Fibroblast of gingiva (primary cell): ENCODE measurements at regions not wholly inside any gene's neighbourhood (a gene's known extent, or its start where the extent isn't known, plus 50 kb on each side); places are given as distances from the start of the nearest gene placed in this dataset.

Experiments used
- DNase-seq: peaks from one replicate; pipeline ENCODE4 v3.0.0-alpha.2; 2011; ENCODE audit warnings: low read depth

DNA sequence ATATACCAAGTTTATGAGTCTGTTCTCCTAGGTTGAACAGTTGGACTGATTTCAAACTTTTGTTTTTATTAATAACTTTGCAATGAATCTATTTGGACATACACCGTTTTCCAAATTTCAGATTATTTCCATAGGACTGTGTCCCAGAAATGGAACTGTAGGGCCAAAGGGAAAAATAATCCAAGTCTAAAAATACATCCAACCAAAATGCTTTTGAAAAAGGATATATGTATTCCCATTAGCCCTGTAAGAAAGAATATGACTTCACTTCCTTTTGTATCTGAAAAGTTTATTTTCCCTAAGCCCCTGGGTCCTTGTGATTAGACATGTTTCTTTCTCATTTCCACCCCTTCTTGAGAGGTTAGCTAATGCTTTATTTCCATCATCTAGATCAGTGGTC is 434.2 kb upstream of the MKI67 start:
- no peak for DNase-seq

DNA sequence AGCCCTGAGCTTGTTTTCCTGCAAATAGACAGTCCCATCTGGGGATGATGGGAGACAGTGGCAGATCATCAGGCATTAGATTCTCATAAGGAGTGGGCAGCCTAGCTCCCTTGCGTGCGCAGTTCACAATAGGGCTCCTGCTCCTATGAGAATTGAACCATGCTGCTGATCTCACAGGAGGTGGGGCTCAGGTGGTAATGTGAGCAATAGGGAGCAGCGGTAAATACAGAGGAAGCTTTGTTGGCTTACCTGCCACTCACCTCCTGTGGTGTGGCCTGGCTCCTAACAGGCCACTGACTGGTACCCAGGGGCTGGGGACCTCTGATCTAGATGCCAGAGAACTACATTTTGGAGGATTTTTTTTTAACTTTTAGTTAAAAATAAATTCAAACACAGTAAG is 434.8 kb upstream of the MKI67 start:
- no peak for DNase-seq

GRCh38 chr10:128563387-128563786 is 437.2 kb upstream of the MKI67 start:
- DNase-seq: no peak

DNA sequence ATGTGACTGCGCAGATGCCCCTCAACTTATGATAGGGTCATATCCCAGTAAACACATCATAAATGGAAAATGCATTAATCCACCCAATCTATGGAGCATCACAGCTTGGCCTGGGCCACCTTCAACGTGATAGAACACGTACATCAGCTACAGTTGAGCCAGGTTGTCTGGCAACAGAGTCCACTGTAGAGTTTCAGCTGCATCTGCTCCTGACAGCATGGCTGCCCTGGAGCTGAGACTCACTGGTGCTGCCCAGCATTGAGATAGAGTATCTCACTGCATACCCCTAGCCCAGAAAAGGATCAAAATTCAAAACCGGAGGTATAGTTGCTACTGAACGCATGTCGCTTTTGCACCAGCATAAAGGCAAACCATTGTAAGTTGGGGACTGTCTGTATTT is 437.7 kb upstream of the MKI67 start:
- no peak for DNase-seq

- DNase-seq: no peak
These were observed 440.2 kb upstream of the MKI67 start for GRCh38 chr10:128566361-128566968.

- no peak for DNase-seq
These were observed 441.3 kb upstream of the MKI67 start for GRCh38 chr10:128567551-128567950.

- DNase-seq: no peak
These were observed 441.8 kb upstream of the MKI67 start for GRCh38 chr10:128568041-128568440.

DNA sequence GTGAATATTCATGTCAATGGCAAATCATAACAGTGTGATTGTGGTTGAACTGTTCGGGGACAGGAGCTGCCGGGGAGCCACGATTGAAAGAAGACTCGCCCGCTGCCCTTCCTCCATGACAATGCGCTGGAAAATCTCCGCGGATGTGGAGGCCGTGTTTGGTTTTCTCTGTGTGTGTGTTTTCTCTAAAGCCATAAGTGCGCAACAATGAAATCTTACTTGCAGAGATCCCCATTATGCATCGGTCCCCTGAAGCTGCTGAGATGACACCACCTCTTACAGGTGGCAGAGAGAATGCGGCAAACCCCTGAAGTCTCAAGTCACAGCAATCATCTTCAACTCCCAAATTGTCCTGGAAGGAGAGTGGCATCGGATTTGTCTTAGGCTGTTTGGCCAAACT is 442.3 kb upstream of the MKI67 start:
- no peak for DNase-seq

GRCh38 chr10:128568990-128569945 is 443.0 kb upstream of the MKI67 start:
- DNase-seq: no peak

GRCh38 chr10:128570319-128570995 is 444.2 kb upstream of the MKI67 start:
- DNase-seq: no peak

DNA sequence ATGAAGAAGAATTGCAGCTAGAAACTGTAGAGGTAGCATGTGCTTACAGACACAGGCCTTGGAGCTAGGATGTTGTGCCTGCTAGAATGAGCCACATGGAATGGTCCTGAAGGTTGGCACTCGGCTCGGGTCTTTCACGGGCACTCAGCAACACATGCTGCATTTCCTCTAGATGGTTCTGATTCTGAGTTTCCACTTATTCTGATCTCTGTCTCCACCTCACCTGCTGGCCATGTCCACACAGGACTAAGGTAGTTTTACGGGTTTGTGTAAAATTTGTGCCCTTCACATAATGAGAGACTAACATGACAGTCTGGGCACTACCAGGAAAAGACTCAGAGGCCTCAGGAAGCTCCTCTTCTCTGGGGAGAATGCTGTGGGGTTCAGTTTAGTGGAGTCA is 444.8 kb upstream of the MKI67 start:
- DNase-seq: no peak

DNA sequence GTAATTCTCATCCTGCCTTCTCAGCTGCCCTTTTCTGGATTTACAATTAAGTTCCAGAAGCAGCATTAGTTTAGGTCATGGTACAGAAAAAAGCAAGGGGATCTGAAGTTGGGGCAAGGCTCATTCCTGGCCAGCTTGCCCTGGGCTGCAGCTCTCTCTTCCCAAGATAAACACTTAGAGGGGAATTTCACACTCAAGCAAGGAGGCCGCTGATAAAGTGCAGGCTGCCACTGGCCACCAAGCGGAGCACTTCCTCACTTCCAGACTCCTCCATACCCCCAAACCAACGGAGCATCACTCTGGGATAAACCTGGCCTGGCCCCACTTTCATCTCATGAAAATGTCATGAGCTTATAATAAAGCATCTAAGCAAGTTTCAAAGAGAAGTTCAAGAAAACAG is 445.5 kb upstream of the MKI67 start:
- DNase-seq: no peak

DNA sequence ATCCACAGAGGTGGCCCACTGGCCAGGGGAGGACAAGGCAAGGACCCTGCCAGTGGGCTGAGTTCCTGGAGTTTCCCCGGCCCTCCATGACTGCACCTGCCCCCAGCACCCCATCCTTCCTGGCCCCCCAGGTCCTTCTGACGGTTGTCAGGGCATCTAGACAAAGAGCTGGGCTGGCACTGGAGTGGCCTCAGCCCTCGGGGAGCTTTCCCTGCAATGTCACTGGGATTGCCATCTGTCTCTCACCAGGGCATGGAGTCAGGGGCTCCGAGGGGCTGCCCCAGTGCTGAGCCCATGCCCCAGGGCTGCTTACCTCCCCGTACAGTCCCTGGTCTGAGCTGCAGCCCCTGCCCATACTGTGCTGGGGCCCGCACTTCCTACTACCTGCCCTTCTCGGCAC is 446.5 kb upstream of the MKI67 start:
- DNase-seq: no peak

- DNase-seq: no peak
These were observed 447.1 kb upstream of the MKI67 start for GRCh38 chr10:128573281-128573845.

DNA sequence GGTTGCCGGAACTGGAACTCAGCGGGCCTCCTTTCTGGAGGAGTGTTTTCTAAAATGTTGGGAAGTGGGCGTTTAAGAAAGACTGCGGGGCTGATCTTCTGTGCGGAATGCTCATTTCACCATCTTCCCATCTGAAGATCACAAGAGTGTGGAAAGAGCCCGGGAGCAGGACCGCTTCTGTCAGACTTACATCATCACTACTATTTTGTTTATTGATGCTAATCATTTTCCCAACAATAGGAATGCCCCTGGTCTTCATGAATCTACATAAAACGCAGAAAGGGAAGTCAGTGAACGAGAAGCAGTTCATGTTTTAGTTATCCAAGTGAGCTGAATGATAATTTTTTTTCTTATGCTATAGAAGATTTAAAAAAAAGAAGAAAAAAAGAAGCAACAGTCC is 447.8 kb upstream of the MKI67 start:
- DNase-seq: no peak

DNA sequence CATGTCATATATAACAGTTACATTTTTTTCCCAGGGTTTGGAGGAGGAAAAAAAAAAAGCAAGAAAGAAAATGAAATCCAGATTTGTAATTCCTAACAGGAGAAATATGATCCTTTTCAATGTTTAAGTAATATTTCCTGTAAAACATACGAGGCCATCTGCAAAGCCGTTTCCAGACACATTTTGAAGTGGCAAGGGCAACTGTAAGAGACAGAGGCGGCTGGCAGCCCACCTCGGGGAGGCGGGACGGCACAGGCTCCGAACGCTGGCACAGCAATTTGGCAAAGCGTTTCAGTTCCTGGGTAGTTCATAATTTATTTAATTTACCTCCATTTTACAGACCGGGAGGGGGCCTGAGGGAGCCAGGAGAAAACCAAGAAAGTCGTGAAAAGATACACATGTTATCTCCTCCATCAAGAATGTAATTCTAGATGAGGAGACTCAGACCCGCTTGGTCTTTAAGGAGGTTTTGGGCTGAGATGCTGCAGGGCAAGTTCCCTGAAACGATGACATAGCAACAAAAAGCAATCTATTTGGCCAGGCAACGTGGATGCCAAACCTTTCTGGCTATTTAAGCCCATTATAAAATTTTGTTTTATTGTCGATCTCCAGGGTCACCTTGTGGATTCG is 448.5 kb upstream of the MKI67 start:
- DNase-seq: no peak

DNA sequence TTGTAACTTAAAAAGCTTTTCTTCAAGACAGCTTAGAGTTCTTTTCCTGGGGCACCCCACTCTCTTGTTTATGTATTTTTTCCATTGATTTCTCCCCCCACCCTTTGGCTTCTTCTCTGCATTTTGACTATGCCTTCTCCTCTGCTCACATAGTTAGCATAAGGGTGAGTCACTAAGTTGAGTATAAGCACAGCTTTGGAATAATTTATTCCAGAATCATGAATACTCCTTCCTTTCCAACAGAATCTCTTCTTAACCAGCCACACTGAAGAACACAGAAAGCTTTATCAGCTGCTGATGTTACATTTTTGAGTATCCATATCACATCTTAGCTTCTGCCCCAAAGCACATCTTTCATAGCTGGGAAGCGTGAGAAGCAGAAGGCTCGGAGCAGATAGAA is 449.5 kb upstream of the MKI67 start:
- no peak for DNase-seq

DNA sequence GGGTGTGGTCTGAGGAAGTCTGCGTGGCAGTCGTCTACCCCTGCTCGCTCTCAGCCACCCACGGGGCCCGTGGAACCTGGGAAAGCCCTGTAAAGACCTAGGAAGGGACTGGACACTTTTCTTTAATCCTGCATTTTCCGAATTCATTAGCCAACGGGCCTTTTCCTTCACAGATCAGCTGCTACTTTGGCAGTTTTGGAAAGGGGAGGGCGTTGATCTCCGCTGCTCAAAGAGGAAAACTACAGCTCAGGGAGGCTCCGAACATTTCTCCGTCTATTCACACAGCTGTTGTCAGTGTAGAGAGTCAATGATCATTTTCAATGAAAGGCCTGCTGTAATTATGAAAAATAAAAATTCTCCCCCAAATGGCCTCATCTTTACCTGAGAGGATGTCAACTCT is 450.1 kb upstream of the MKI67 start:
- DNase-seq: no peak

DNA sequence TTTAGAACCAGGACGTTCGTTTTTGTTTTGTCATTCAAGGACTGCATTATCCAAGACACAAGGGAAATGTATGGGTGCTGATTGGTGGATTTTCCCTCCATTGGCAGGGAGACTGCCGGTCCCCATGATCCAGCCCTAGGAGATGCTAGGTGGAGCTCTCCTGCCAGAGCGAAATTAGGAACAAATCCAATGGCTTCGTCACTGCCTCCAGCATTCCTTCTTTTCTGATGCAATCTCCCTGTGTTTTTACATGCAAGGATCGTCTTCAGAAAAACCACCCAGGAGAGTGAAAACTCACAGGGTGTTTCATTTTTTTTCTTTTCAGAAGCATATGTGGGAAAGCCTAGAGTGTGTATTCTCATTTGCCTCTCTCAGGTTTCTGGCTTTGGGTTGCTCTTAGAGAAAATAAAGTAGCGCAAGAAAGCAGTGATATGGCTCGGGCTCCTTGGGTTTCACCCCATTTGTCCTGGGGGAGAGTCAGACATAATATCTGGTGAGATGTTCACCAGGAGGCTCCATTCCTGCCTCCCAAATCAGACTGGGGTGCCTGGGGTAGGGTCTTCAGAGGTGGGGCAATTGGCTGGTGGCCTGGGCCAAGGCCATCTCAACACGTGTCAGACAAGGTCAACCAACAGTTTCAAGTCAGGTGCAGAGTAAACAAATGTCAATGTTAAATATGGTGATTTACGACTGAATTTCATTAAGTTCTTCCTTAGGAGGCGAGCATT is 450.9 kb upstream of the MKI67 start:
- no peak for DNase-seq

DNA sequence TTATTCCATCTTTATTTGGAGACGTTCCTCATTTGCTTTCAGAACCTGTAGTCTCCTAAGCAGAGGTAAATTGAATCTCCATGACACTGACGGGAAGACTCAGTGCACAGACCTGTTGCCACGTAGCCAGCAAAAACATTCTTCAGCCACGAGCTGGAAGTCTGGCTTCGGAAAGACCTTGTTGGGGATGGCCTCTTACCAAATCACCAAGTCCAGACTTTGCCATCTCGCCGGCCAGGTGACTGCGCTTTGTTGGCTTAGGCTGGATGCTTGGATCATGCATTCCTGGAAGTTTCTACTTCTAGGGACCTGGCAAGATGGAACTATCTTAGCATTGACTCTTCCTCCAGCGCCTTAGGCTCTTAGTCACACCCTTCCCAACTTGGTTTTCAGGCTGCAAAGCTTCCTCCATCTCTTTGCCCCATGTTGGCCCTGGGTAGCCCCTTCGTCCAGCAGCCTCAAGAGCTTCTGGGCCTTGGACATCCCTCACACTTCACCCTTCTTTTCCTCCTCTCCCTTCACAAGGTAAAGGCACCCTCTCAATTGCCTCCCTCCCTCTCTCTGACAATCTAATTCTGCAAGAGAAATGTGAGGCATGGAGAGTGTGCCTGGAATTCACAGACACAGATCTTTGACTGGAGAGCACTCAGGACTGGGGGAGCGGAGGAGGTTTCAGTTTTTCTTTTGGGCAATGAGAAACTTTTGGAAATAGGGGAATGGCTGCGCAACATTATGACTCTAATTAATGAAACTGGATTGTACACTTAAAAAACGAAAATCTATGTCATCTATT is 451.9 kb upstream of the MKI67 start:
- DNase-seq: no peak

DNA sequence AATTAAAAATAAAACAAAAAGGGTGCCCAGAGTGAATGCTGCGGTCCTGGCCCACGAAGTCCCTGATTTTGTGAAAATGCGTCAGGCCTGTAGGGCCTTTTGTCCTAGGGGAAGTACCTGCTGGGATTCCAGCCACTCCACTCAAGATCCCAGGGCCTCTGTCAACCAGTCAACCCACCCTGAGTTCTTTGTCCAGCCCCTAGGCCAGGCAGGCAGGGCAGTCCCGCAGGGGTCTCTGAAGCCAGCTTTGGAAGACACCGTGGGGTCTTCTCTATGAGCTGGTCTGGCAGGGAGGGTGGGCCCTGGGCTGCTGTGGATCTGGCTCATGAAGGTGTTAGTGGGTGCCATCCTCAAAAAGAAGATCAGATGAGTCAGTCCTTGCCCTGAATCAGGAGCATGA is 452.5 kb upstream of the MKI67 start:
- DNase-seq: no peak
